ENCODE measurements at regions not wholly inside any gene's neighbourhood (a gene's known extent, or its start where the extent isn't known, plus 50 kb on each side); places are given as distances from the start of the nearest gene placed in this dataset.

GRCh38 chr5:173452119-173452905 lies 124.1 kb upstream of the STC2 start:
- intact Hi-C loops (cut with DNase I), result loop anchor here in 1 of 2 donors (10.0 kb wide), 1 partner anchor 128 kb away; the partner anchor contains the start of gene STC2
- peak; percentile 53 to 87 for ATAC-seq

GRCh38 chr5:173451651-173452050 lies 123.4 kb upstream of the STC2 start:
- intact Hi-C loops (cut with DNase I), result loop anchor here in 1 of 2 donors (10.0 kb wide), 1 partner anchor 127 kb away; the partner anchor contains the start of gene STC2
- DNase-seq, result no peak
- no peak for ATAC-seq

More at GRCh38 chr5:173452119-173452905, 124.1 kb upstream of the STC2 start:
- DNase-seq, result peak; percentile 47

- DNase-seq (no peak), ATAC-seq (no peak)
- intact Hi-C loops (cut with DNase I), result loop anchor here in 1 of 2 donors (10.0 kb wide), 1 partner anchor 126 kb away; the partner anchor contains the start of gene STC2
These were observed 122.8 kb upstream of the STC2 start for GRCh38 chr5:173451031-173451430.

GRCh38 chr5:173450188-173450587 lies 122.0 kb upstream of the STC2 start:
- no peak for ATAC-seq
- intact Hi-C loops (cut with DNase I), result loop anchor here in 1 of 2 donors (10.0 kb wide), 1 partner anchor 125 kb away; the partner anchor contains the start of gene STC2
- DNase-seq, result no peak

GRCh38 chr5:173448856-173449255 lies 120.6 kb upstream of the STC2 start:
- no peak for DNase-seq
- intact Hi-C loops (cut with DNase I), result no loop called here
- ATAC-seq, result no peak

- DNase-seq, result no peak
- ATAC-seq, result no peak
- intact Hi-C loops (cut with DNase I), result no loop called here
These were observed 115.8 kb upstream of the STC2 start for GRCh38 chr5:173443971-173444370.

- no peak for ATAC-seq
- no peak for DNase-seq
- intact Hi-C loops (cut with DNase I), result no loop called here
These were observed 112.9 kb upstream of the STC2 start for GRCh38 chr5:173441053-173441628.

GRCh38 chr5:173438951-173439350 lies 110.7 kb upstream of the STC2 start:
- DNase-seq, result no peak

GRCh38 chr5:173435447-173435846 lies 107.2 kb upstream of the STC2 start:
- no peak for DNase-seq
- intact Hi-C loops (cut with DNase I), result no loop called here
- ATAC-seq, result peak; percentile 53

More at GRCh38 chr5:173438951-173439350, 110.7 kb upstream of the STC2 start:
- ATAC-seq, result no peak
- intact Hi-C loops (cut with DNase I), result no loop called here

GRCh38 chr5:173434270-173434669 lies 106.1 kb upstream of the STC2 start:
- no peak for ATAC-seq
- intact Hi-C loops (cut with DNase I), result no loop called here
- no peak for DNase-seq

- no peak for DNase-seq
- ATAC-seq, result no peak
- intact Hi-C loops (cut with DNase I), result no loop called here
These were observed 102.2 kb upstream of the STC2 start for GRCh38 chr5:173430394-173430793.

- intact Hi-C loops (cut with DNase I), result no loop called here
- no peak for DNase-seq
- no peak for ATAC-seq
These were observed 101.4 kb upstream of the STC2 start for GRCh38 chr5:173429489-173430150.

- intact Hi-C loops (cut with DNase I), result no loop called here
- DNase-seq, result no peak
- ATAC-seq, result no peak
These were observed 95.4 kb upstream of the STC2 start for GRCh38 chr5:173423452-173424117.

GRCh38 chr5:173420108-173420507 lies 91.9 kb upstream of the STC2 start:
- DNase-seq, result no peak
- intact Hi-C loops (cut with DNase I), result no loop called here
- ATAC-seq, result no peak

GRCh38 chr5:173413471-173413982 lies 85.3 kb upstream of the STC2 start:
- intact Hi-C loops (cut with DNase I), result no loop called here
- DNase-seq (no peak), ATAC-seq (no peak)

GRCh38 chr5:173412566-173412965 lies 84.4 kb upstream of the STC2 start:
- DNase-seq (no peak), ATAC-seq (peak; percentile 30 to 47)
- intact Hi-C loops (cut with DNase I), result no loop called here

GRCh38 chr5:173411791-173412555 lies 83.8 kb upstream of the STC2 start:
- intact Hi-C loops (cut with DNase I), result no loop called here
- DNase-seq, result no peak
- ATAC-seq, result no peak

- DNase-seq (no peak), ATAC-seq (no peak)
- intact Hi-C loops (cut with DNase I), result no loop called here
These were observed 82.4 kb upstream of the STC2 start for GRCh38 chr5:173410459-173411233.
